Heart left ventricle (tissue), 13 donors: ENCODE measurements at regions not wholly inside any gene's neighbourhood (a gene's known extent, or its start where the extent isn't known, plus 50 kb on each side); places are given as distances from the start of the nearest gene placed in this dataset.

ENCODE experiments used
- POLR2A ChIP-seq, 2 donors: fragments of 450-650 bp; IDR thresholded peaks; one replicate each; pipeline ENCODE4 v1.6.1; 2017; ENCODE audit warnings: antibody characterized with exemption in 2 of 2, mild to moderate bottlenecking in 2 of 2, moderate library complexity in 2 of 2
- TF ChIP-seq, protein P1 (sequence below), 12 donors: fragments of 200-600 bp; sonication (generic) in 4 of 12; IDR thresholded peaks; one replicate each; pipeline versions ENCODE4 v1.5.0 to v1.8.0; 2018 to 2022; ENCODE audit warnings: antibody characterized with exemption in 12 of 12, mild to moderate bottlenecking in 5 of 12
- donor health status: ischemic (EF 13 %, LVEDD 7.1; RV severe dilation, severe dysfunction).
- donor health status: DM: no; HTN: yes; CAD: no.
- donor health status: DM: no; HTN: no; CAD: no.
- donor health status: ischemic (EF 25% LVEDD 6.9; RV normal size, moderate dysfunction).
- donor health status: ischemic (EF 25% LVEDD 5.7; RV mildly dilated, moderate dysfunction).
- donor health status: ischemic (EF 35%, LVEDD 5.7; RV mildly dilated, moderate dysfunction).
- donor health status: nonischemic (EF 11% LVEDD 7.7; RV severe dilation, severe dysfunction).
- donor health status: DM: yes; HTN: yes; CAD: no.
- donor health status: PGD.
- donor health status: ischemic (EF 29% LVEDD 5.4; RV normal size, mild dysfunction).
- donor health status: nonischemic (EF 23%, LVEDD 6.1; RV moderate dilation, normal function).

DNA sequence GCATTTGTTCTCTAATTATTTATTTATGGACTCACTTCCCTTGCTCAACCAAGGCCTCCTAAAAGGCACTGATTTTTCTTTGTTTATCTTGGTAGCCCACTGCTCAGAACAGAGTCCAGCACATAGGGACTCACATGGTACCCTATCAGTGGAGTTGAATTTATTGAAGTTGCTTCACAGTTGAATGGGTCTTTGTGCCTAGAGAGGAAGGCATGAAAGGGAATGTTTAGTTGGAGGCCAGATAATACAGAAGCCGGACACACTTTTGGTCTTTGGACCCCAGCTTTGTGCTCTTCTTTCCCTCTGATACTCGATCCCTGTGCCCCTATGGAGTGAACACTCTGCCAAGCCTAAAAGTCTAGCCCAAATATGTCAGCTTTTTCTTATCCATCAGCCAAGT lies 429.0 kb downstream of the PRDM2 start:
- TF ChIP-seq, protein P1, sequence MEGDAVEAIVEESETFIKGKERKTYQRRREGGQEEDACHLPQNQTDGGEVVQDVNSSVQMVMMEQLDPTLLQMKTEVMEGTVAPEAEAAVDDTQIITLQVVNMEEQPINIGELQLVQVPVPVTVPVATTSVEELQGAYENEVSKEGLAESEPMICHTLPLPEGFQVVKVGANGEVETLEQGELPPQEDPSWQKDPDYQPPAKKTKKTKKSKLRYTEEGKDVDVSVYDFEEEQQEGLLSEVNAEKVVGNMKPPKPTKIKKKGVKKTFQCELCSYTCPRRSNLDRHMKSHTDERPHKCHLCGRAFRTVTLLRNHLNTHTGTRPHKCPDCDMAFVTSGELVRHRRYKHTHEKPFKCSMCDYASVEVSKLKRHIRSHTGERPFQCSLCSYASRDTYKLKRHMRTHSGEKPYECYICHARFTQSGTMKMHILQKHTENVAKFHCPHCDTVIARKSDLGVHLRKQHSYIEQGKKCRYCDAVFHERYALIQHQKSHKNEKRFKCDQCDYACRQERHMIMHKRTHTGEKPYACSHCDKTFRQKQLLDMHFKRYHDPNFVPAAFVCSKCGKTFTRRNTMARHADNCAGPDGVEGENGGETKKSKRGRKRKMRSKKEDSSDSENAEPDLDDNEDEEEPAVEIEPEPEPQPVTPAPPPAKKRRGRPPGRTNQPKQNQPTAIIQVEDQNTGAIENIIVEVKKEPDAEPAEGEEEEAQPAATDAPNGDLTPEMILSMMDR (IDR thresholded peaks at IDR 0.05), result no peak
- TF ChIP-seq POLR2A (IDR thresholded peaks at IDR 0.05), result no peak
